ENCODE measurements at regions not wholly inside any gene's neighbourhood (a gene's known extent, or its start where the extent isn't known, plus 50 kb on each side); places are given as distances from the start of the nearest gene placed in this dataset.

DNA sequence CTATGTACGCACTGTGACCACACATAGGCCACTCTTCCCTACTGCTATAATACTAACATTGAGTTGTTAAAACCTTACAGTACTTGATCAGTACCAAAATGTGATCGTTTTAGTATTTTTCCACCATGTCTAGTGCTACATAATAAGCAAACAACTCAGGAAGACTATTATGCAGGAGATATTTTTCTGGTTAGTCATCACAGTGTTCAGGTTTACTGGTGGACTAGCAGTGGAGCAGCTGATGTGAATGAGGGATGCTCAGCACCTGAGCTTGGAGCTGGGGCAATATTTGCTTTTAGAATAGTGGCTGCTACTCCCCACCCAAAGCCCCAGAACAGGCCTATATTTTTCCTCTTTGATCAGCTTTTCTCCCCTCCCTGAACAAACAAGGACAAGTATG is 513.1 kb downstream of the KCNH5 start:
- TF ChIP-seq, protein P1, sequence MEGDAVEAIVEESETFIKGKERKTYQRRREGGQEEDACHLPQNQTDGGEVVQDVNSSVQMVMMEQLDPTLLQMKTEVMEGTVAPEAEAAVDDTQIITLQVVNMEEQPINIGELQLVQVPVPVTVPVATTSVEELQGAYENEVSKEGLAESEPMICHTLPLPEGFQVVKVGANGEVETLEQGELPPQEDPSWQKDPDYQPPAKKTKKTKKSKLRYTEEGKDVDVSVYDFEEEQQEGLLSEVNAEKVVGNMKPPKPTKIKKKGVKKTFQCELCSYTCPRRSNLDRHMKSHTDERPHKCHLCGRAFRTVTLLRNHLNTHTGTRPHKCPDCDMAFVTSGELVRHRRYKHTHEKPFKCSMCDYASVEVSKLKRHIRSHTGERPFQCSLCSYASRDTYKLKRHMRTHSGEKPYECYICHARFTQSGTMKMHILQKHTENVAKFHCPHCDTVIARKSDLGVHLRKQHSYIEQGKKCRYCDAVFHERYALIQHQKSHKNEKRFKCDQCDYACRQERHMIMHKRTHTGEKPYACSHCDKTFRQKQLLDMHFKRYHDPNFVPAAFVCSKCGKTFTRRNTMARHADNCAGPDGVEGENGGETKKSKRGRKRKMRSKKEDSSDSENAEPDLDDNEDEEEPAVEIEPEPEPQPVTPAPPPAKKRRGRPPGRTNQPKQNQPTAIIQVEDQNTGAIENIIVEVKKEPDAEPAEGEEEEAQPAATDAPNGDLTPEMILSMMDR (IDR thresholded peaks at IDR 0.05): no peak
- no peak for TF ChIP-seq POLR2A (IDR thresholded peaks at IDR 0.05)

Measured in body of pancreas (tissue), 4 donors.